ENCODE measurements at regions not wholly inside any gene's neighbourhood (a gene's known extent, or its start where the extent isn't known, plus 50 kb on each side); places are given as distances from the start of the nearest gene placed in this dataset.
A peak's percentile ranks its signal among the peaks of the same experiment; 100 is the strongest.
"Not testable (repeated sequence)": the region's sequence is repeated elsewhere in the genome, so short reads cannot be mapped to it uniquely, and the experiment has no call there.

- no peak for DNase-seq (ENCODE audit: low read depth)
Observed at GRCh38 chr9:75775966-75776691, 114.3 kb upstream of the PCSK5 start.

- no peak for DNase-seq (ENCODE audit: low read depth)
Observed at GRCh38 chr9:75780185-75780584, 110.3 kb upstream of the PCSK5 start.

- peak; percentile 2 for DNase-seq (ENCODE audit: low read depth)
Observed at GRCh38 chr9:75788006-75788634, 102.4 kb upstream of the PCSK5 start.

DNA sequence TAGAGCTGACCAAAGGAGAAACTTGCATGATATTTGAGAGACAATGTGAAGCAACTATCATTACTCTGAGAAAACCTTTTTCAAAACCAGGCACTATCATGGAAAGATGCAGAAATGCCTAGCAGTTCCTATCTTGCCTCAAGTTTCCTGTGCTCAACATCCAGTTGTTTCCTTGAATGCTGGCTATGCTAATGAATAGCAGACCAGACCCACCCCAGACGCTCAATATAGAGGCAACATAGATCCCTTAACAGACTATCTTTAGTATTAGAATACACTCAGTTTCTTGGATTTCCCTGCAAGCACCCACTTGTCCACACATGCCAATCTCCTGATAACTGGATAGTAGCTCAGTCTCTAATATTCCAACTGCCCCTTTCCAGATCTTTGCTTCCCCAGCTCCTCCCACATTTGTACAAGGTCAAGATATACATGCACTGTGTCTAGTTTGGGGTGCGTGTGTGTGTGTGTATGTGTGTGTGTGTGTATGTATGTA is 93.3 kb upstream of the PCSK5 start:
- no peak for DNase-seq (ENCODE audit: low read depth)

DNA sequence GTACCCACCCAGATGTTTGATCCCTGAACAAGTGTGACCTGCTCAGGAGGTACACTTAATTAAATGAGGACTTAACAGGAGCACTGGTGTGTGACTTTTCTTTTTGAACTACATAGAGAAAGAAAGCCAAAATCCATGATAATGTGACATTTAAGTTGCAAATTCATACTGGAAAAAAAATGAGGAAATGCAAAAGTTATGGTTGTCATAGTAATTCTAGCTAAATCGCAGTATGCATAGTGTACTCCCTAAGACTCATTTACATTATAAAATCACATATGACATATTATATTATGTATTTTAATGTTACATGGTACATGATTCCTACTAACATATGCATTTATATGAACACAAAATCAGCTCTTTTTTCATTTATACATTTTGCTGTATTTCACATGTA is 92.0 kb upstream of the PCSK5 start:
- no peak for DNase-seq (ENCODE audit: low read depth)

- DNase-seq (ENCODE audit: low read depth): peak; percentile 37
Observed at GRCh38 chr9:75803130-75803529, 87.3 kb upstream of the PCSK5 start.

GRCh38 chr9:75810063-75810462 is 80.4 kb upstream of the PCSK5 start:
- DNase-seq (ENCODE audit: low read depth): no peak

DNA sequence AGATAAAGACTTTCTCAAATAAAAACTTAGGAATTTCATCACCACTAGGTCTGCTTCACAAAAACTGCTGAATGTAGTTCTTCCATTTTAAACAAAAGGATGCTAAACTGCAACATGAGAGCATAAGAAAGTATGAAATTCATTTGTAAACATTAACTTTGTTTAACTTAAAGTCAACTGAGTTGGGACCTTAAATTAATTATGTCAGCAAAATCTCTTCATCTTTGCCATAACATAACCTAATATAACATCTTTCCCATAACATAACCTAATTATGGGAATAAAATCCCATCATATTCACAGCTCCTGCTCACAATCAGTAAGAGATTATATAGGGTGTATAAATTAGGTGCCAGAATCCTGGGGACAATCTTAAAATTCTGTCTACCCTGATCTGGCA is 78.8 kb upstream of the PCSK5 start:
- no peak for DNase-seq (ENCODE audit: low read depth)

GRCh38 chr9:75812141-75812540 is 78.3 kb upstream of the PCSK5 start:
- no peak for DNase-seq (ENCODE audit: low read depth)

DNA sequence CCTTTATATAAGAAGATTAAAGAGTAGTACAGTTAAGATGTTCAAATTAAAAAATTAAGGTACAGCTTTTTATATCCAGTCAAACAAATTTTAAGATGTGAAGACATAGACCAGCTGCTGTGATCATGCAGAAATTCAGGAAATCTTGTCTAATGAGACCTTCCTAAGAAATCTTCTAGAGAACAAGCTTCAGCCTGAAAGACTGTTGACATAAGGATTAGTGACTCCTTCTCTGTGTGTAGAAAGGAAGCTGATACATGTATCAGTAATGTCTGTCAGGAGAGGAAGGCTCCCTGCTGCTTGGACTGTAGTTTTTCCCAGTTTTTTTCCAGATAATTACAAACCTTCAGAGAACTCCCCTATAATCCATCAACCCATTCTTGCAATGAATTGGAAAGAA is 75.8 kb upstream of the PCSK5 start:
- DNase-seq (ENCODE audit: low read depth): no peak

DNA sequence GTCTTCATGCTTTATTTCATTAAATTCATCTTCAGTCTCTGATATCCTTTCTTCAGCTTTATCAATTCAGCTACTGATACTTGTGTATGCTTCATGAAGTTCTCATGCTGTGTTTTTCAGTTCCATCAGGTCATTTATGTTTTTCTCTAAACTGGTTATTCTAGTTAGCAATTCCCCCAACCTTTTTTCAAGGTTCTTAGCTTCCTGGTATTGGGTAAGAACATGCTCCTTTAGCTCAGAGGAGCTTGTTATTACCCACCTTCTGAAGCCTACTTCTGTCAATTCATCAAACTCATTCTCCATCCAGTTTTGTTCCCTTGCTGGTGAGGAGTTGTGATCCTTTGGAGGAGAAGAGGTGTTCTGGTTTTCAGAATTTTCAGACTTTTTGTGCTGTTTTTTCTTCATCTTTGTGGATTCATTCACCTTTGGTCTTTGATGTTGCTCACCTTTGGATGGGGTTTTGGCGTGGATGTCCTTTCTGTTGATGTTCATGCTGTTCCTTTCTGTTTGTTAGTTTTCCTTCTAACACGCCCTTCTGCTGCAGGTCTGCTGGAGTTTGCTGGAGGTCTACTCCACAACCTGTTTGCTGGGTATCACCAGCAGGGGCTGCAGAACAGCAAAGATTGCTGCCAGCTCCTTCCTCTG is 69.9 kb upstream of the PCSK5 start:
- DNase-seq (ENCODE audit: low read depth): not testable (repeated sequence)

GRCh38 chr9:75823151-75823550 is 67.3 kb upstream of the PCSK5 start:
- DNase-seq (ENCODE audit: low read depth): no peak

GRCh38 chr9:75824816-75825568 is 65.5 kb upstream of the PCSK5 start:
- DNase-seq (ENCODE audit: low read depth): no peak

DNA sequence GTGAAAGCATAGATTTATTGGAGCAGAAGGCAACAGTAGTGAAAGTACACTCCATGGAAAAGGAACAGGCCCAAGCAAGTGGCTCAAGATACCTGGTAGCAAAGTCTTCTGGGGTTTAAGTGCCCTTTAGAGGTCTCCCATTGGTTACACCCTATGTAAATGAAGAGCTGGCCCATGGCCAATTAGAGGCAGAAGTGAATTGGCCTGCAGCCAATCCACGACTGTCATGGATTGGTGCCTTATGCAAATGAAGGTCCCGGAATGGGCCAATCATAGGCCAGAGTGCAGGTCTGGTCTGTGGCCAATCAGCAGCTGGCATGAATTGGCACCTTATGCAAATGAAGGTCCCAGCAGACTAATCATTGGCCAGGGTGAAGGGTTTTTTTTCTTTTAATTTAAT is 64.2 kb upstream of the PCSK5 start:
- no peak for DNase-seq (ENCODE audit: low read depth)

DNA sequence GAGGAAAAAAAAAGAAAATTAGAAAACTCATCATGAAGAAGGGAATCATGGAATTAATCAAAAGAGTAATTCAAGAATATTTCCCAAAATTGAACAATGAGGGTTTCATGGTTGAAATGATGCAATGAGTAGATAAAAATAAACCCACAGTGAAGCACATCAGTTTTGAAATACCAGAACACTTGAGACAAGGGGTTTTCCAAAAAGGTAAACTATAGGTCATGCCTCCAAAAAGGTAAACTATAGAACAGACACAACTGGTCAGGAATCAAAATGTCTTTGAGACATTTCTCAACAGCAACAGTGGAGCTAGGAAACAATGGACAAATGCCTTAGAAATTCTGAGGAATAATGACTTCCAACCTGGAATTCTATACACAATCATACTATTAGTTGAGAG is 60.2 kb upstream of the PCSK5 start:
- no peak for DNase-seq (ENCODE audit: low read depth)

DNA sequence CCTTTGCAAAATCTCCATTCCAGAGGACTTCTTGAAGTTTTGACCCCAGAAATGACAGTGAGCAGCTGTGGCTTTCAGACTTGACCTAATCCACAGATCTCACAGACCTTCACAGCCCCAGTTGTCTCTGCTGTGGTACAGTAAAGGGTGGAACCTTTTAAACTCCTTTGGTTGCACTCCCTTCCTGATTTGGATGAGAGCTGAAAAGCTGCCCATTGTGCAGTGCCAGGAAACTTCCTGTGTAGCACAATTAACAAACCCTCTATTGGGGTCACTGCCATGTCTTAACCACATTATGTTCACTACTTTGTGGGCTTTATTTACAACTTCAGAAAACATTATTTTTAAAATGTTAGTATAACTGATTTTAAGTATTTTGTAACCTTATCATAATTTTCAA is 56.7 kb upstream of the PCSK5 start:
- no peak for DNase-seq (ENCODE audit: low read depth)

DNA sequence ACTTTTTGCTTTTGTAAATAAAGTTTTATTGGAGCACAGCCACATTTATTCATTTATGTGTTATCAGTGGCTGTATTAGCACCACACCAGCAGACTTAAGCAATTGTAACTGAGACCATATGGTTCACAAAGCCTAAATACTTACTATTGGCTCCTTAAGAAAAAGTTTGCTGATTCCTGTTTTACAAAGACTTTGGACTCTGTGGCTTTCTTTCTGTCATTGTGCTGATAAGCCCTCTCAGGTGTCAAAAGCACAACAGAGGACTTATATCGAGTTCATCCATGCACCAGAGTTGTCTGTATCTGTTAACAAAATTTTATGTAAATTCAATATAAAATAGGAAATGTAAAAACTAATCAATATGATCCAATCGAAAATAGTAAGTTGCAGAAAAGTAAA is 55.6 kb upstream of the PCSK5 start:
- DNase-seq (ENCODE audit: low read depth): no peak
